ENCODE measurements at regions not wholly inside any gene's neighbourhood (a gene's known extent, or its start where the extent isn't known, plus 50 kb on each side); places are given as distances from the start of the nearest gene placed in this dataset.

DNA sequence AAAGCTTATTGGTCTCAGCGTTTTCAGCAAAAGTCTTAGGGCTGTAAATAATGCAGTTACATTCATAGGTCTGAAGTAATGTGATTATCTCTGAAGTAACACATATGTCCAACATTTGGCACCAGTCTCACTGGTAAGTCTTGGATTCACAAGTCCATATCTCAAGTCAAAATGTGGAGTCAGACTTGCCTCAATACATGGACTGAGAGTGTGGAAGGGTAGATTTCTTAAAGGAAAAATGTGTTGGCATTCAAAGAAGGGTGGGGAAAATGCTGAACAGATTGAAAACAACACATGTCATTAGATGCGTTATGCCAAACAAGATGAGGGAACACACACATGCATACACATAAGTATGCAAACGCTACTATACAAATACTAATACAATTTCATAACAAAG lies 989.0 kb upstream of the MANEA start:
- ATAC-seq (no peak), DNase-seq (no peak)
- H3K27me3 ChIP-seq, result no peaks in the 10 kb centered on the region
- no peaks in the 10 kb centered on the region for H3K36me3 ChIP-seq
- no peak overlapping the region for H3K4me3 ChIP-seq
- H3K4me1 ChIP-seq, result no peaks in the 10 kb centered on the region
- H3K27ac ChIP-seq, result no peak overlapping the region
- intact Hi-C loops (cut with DNase I), result no loop called here
- no peaks in the 10 kb centered on the region for H3K9me3 ChIP-seq
- 51% methylated on average over 3 of the region's 3 CpGs for WGBS (ENCODE audit: insufficient coverage, low coverage, low lambda C conversion rate, missing lambda C conversion rate)
- no peak for TF ChIP-seq POLR2A (IDR thresholded peaks at IDR 0.05)
- TF ChIP-seq, protein P1, sequence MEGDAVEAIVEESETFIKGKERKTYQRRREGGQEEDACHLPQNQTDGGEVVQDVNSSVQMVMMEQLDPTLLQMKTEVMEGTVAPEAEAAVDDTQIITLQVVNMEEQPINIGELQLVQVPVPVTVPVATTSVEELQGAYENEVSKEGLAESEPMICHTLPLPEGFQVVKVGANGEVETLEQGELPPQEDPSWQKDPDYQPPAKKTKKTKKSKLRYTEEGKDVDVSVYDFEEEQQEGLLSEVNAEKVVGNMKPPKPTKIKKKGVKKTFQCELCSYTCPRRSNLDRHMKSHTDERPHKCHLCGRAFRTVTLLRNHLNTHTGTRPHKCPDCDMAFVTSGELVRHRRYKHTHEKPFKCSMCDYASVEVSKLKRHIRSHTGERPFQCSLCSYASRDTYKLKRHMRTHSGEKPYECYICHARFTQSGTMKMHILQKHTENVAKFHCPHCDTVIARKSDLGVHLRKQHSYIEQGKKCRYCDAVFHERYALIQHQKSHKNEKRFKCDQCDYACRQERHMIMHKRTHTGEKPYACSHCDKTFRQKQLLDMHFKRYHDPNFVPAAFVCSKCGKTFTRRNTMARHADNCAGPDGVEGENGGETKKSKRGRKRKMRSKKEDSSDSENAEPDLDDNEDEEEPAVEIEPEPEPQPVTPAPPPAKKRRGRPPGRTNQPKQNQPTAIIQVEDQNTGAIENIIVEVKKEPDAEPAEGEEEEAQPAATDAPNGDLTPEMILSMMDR (IDR thresholded peaks at IDR 0.05), result no peak

DNA sequence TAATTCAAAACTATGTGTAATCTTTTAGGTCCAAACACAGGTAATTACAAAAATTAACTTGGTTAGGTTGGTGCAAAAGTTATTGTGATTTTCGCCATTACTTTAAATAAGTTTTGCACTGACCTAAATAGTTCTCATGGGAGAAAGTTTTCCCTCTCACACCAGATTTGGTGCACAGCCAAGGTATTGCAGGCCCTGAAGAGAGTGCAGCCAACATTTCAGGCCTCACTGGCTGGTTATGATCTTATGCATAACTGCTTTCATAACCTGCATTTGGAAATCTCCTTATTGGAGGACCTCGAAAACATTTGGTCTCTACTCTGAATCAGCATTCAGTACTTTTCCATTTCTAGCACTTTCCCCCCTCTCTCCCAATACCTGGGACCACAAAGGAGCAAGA lies 993.1 kb upstream of the MANEA start:
- DNase-seq (no peak), ATAC-seq (no peak)
- no peaks in the 10 kb centered on the region for H3K4me1 ChIP-seq
- no peak for TF ChIP-seq POLR2A (IDR thresholded peaks at IDR 0.05)
- TF ChIP-seq, protein P1 (IDR thresholded peaks at IDR 0.05), result no peak
- H3K27me3 ChIP-seq, result no peaks in the 10 kb centered on the region
- WGBS (ENCODE audit: insufficient coverage, low coverage, low lambda C conversion rate, missing lambda C conversion rate), result 78% methylated on average over 2 of the region's 2 CpGs
- intact Hi-C loops (cut with DNase I), result no loop called here
- H3K27ac ChIP-seq, result no peak overlapping the region
- H3K4me3 ChIP-seq, result no peak overlapping the region
- no peaks in the 10 kb centered on the region for H3K36me3 ChIP-seq
- no peaks in the 10 kb centered on the region for H3K9me3 ChIP-seq

DNA sequence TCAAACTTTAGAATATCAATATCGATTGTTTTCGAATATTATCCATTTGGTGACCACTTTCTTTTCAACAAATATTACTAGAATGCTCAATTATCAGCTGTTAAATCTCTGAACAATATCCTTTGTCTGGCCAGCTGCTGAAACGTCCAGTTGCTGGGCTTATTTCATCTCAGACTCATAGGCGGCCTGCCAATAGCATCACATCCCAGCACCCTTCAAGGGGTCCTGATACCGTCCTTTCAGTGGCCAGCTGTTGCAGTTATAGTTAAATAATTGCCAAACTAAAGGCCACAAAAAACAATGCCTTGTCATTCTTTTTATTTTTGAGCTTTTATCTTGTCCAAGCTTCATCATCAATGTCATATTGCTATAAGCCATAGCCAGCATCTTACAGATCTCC lies 1006.8 kb upstream of the MANEA start:
- 36% methylated on average over 5 of the region's 5 CpGs for WGBS (ENCODE audit: insufficient coverage, low coverage, low lambda C conversion rate, missing lambda C conversion rate)
- Histone ChIP-seq H3K27me3 (no peaks in the 10 kb centered on the region), H3K9me3 (no peaks in the 10 kb centered on the region), H3K4me3 (no peak overlapping the region), H3K27ac (no peak overlapping the region), H3K36me3 (no peaks in the 10 kb centered on the region), H3K4me1 (no peaks in the 10 kb centered on the region)
- intact Hi-C loops (cut with DNase I), result no loop called here
- no peak for ATAC-seq
- no peak for TF ChIP-seq POLR2A (IDR thresholded peaks at IDR 0.05)
- TF ChIP-seq, protein P1 (IDR thresholded peaks at IDR 0.05), result no peak
- DNase-seq, result no peak

DNA sequence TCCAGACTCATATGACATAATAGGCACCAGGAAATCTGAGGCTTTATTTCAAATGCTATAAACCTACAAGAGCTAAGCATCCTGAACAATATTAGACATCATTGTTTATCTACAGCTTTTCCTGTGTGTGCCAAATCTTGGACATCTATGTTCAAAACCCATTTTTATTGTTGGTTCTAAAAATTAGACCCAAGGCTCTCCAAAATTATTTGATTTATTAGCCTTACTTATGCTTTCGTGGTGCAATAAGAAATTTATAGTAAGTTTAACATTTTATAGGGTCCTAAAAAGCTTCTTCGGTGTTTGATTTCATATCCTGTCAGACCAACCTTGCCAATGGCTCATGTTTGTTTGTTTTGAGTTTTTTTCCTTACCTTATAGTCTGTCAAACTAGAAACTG lies 1014.5 kb upstream of the MANEA start:
- intact Hi-C loops (cut with DNase I), result no loop called here
- Histone ChIP-seq H3K9me3 (no peaks in the 10 kb centered on the region), H3K4me1 (no peaks in the 10 kb centered on the region), H3K27me3 (no peaks in the 10 kb centered on the region), H3K36me3 (no peaks in the 10 kb centered on the region), H3K4me3 (no peak overlapping the region), H3K27ac (no peak overlapping the region)
- 49% methylated on average over 2 of the region's 2 CpGs for WGBS (ENCODE audit: insufficient coverage, low coverage, low lambda C conversion rate, missing lambda C conversion rate)
- TF ChIP-seq POLR2A (IDR thresholded peaks at IDR 0.05), result no peak
- TF ChIP-seq, protein P1 (IDR thresholded peaks at IDR 0.05), result no peak
- no peak for DNase-seq
- no peak for ATAC-seq

Data from right lobe of liver (tissue), 6 donors.